ENCODE measurements at regions not wholly inside any gene's neighbourhood (a gene's known extent, or its start where the extent isn't known, plus 50 kb on each side); places are given as distances from the start of the nearest gene placed in this dataset.

DNA sequence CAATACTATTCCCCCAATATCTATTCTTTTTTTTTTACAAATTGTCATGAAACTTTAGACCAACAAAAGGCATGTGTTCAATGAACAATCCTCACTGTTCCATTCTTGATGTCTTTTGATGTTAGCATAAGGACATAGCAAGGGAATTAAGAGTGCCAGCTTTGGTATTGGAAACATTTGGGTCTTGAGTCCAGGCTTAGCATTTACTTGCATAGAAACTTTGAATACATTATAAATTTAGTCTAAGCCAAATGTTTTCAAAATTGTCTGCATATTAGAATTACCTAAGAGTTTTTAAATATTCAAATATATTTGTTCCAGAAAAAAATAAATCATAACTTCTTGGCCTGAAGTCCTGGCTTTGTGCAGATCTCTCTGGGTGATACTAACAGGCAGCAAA, 406.5 kb downstream of the LRFN5 start:
- TF ChIP-seq, protein P1, sequence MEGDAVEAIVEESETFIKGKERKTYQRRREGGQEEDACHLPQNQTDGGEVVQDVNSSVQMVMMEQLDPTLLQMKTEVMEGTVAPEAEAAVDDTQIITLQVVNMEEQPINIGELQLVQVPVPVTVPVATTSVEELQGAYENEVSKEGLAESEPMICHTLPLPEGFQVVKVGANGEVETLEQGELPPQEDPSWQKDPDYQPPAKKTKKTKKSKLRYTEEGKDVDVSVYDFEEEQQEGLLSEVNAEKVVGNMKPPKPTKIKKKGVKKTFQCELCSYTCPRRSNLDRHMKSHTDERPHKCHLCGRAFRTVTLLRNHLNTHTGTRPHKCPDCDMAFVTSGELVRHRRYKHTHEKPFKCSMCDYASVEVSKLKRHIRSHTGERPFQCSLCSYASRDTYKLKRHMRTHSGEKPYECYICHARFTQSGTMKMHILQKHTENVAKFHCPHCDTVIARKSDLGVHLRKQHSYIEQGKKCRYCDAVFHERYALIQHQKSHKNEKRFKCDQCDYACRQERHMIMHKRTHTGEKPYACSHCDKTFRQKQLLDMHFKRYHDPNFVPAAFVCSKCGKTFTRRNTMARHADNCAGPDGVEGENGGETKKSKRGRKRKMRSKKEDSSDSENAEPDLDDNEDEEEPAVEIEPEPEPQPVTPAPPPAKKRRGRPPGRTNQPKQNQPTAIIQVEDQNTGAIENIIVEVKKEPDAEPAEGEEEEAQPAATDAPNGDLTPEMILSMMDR (IDR thresholded peaks at IDR 0.05): no peak
- no peak for TF ChIP-seq POLR2A (IDR thresholded peaks at IDR 0.05)

Data from thyroid gland (tissue), 4 donors.